ENCODE measurements at regions not wholly inside any gene's neighbourhood (a gene's known extent, or its start where the extent isn't known, plus 50 kb on each side); places are given as distances from the start of the nearest gene placed in this dataset.

DNA sequence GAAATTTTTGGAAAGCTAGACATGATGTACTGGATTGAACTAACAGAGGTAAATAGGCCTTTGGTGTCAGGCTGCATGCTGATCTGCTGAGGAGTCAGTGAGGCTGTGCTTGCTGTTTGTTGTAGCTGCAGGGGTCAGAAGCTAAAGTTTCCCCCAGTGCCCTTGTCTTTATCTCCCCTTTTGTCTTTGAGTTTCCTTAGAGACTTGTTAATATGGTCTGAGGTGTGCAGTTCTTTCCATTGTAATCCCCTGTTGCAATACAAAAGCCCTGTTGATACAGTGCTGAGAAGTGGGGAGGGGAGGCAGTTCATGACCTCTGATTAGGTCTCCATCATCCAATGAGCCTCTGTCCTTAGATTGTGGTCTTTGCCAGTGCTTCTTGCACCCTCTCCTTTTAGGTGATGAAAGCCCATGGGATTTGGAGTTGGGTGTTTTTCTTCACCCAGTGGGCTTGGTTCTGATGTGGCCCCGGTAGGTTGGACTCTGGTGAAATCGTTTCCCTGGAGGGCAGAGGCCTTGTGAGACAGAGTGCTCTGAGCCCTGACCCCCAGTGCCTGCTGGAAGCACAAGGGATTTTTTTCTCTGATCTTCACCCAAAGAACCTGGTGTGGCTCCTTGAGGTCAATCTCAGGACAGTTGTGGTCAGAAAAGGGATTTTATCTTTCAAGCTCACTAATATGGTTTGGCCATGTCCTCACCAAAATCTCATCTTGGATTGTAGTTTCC is 163.1 kb downstream of the TMEM18 start:
- no peak for TF ChIP-seq CTCF (conservative IDR thresholded peaks at IDR 0.05; ENCODE audit: low read depth, low read length)
- no peak for TF ChIP-seq EZH2phosphoT487 (IDR thresholded peaks at IDR 0.05; ENCODE audit: borderline replicate concordance, low read length)
- TF ChIP-seq EZH2 (IDR thresholded peaks at IDR 0.05; ENCODE audit: low read length, unreplicated experiment) = no peak

Data from PC-3 (cell line).